Ovary (tissue), 3 donors: ENCODE measurements at regions not wholly inside any gene's neighbourhood (a gene's known extent, or its start where the extent isn't known, plus 50 kb on each side); places are given as distances from the start of the nearest gene placed in this dataset.

ENCODE experiments used
- CTCF ChIP-seq, 3 donors: fragments of 450-650 bp in 2 of 3; fragments of 200-600 bp in 1 of 3; IDR thresholded peaks; one replicate each; pipeline versions ENCODE4 v1.5.1 to v1.8.0; 2016 to 2022; ENCODE audit warnings: antibody characterized with exemption in 3 of 3, mild to moderate bottlenecking in 1 of 3
- EP300 ChIP-seq: sonication (generic); formaldehyde crosslinking; IDR thresholded peaks from one replicate; pipeline ENCODE4 v1.6.1; 2017; ENCODE audit warnings: antibody characterized with exemption
- POLR2A ChIP-seq: fragments of 450-650 bp; IDR thresholded peaks from one replicate; pipeline ENCODE4 v1.6.1; 2017; ENCODE audit warnings: antibody characterized with exemption, mild to moderate bottlenecking, moderate library complexity
- donor health status: DM: no; HTN: no; CAD: no.

- TF ChIP-seq CTCF (IDR thresholded peaks at IDR 0.05) (no peak), POLR2A (no peak), EP300 (no peak)
Observed at GRCh38 chr4:178311997-178312396, 869.8 kb upstream of the AGA start.
